ENCODE measurements at regions not wholly inside any gene's neighbourhood (a gene's known extent, or its start where the extent isn't known, plus 50 kb on each side); places are given as distances from the start of the nearest gene placed in this dataset.
"Not testable (repeated sequence)": the region's sequence is repeated elsewhere in the genome, so short reads cannot be mapped to it uniquely, and the experiment has no call there.

GRCh38 chr1:172795741-172796140 is 136.8 kb downstream of the FASLG start:
- in situ Hi-C loops (cut with MboI; ENCODE audit: low sequenced_read_pairs): no loop called here

DNA sequence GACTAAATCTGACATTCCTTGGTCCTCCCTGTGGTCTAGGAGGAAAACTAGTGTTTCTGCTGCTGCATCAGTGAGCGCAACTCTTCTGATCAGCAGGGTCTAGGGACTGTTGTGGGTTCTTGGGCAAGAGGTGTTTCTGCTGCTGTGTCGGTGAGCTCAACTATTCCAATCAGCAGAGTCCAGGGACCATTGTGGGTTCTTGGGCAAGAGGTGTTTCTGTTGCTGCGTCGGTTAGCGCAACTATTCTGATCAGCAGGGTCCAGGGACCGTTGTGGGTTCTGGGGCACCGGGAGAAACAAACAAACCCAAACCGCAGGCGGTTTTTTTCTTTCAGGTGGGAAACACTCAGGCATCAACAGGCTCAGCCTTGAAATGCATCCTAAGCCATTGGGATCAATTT is 140.9 kb downstream of the FASLG start:
- in situ Hi-C loops (cut with MboI; ENCODE audit: low sequenced_read_pairs): not testable (repeated sequence)

DNA sequence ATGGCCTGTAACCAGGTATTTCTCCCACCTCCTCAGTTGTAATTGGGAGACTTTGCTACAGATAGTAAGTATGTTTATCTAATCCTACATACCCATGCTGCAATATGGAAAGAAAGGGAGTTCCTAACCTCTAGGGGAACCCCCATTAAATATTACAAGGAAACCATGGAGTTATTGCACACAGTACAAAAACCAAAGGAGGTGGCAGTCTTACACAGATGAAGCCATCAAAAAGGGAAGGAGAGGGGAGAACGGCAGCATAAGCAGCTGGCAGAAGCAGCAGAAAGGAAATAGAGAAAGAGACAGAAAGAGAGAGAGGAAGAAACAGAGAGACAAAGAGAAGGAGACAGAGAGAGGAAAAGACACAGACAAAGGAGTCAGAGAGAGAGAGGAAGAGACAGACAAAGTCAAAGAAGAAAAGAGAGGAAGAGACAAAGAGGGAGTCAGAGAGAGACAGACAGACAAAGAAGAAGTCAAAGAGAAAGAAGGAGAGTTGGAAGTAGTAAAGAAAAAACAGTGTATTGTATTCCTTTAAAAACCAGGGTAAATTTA is 142.9 kb downstream of the FASLG start:
- in situ Hi-C loops (cut with MboI; ENCODE audit: low sequenced_read_pairs): no loop called here

DNA sequence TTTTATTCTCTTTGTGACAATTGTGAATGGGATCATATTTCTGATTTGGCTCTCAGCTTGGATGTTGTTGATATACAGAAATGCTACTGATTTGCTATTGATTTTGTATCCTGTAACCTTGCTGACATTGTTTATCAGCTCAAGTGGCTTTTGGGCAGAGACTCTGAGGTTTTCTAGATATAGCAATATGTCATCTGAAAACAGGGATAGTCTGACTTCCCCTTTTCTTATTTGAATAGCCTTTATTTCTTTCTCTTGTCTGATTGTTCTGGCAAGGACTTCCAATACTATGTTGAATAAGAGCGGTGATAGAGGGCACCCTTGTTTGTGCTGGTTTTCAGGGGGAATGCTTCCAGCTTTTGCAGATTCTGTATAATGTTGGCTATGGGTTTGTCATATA is 150.8 kb downstream of the FASLG start:
- in situ Hi-C loops (cut with MboI; ENCODE audit: low sequenced_read_pairs): no loop called here

DNA sequence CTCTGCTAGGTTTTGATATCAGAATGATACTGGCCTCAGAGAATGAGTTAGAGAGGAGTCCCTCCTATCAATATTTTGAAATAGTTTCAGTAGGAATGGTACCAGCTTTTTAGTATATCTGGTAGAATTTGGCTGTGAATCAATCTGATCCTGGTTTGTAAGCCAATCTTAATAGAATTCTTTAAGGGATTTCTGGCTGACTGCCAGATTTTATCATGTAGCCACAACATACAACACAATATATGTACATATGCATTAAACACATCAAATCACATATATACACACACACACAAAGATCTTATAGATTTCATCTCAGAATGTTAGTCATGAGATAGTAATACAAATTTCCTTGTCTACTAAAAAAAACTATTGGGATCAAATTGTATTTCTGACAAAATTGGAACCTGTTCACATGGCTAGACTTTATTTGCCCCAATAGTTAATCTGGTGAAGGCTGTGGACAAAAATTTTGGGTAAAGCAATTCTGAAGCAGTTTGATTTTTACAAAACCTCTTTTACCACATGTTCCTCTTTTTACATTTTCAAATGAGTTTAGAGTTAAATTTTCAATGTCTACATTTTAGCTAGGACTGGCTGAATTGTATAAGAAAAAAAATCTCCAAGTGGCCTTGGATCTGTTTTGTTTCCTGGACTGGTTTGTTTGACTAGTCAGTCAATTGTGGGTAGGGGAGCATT is 151.7 kb downstream of the FASLG start:
- in situ Hi-C loops (cut with MboI; ENCODE audit: low sequenced_read_pairs): no loop called here

- in situ Hi-C loops (cut with MboI; ENCODE audit: low sequenced_read_pairs): no loop called here
Observed at GRCh38 chr1:172811694-172812093, 152.8 kb downstream of the FASLG start.

DNA sequence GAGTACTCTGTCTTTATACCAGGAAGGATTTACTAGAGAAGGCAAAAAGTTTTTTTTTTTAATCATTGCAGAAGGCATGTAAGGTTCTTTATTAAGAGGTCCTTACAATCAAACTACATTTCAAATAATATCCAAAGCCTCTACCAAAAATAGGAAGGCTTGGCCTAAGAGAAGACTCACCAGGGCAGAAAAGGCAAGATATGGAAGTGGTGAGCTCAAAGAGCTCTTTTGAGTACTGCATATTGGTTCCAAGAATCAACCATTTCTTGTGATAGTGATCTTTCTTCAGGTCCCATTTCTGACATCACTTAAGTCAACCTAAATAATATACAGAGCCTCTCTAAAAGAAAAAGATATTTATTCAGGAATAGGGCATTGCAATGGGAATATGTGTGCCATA is 153.2 kb downstream of the FASLG start:
- in situ Hi-C loops (cut with MboI; ENCODE audit: low sequenced_read_pairs): no loop called here

GRCh38 chr1:172813330-172813729 is 154.4 kb downstream of the FASLG start:
- in situ Hi-C loops (cut with MboI; ENCODE audit: low sequenced_read_pairs): no loop called here

DNA sequence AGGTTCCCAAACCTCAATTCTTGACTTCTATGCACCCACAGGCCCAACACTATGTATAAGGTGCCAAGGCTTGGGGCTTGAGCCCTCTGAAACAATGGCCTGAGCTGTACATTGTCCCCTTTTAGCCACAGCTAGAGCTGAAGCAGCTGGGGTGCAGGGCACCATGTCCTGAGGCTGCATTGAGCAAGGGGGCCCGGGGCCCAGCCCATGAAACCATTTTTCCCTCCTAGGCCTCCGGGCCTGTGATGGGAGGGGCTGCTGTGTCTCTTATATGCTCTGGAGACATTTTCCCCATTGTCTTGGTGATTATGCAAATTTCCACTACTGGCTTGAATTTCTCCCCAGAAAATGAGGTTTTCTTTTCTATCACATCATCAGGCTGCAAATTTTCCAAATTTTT is 155.5 kb downstream of the FASLG start:
- in situ Hi-C loops (cut with MboI; ENCODE audit: low sequenced_read_pairs): no loop called here

- in situ Hi-C loops (cut with MboI; ENCODE audit: low sequenced_read_pairs): no loop called here
Observed at GRCh38 chr1:172815740-172816139, 156.8 kb downstream of the FASLG start.

DNA sequence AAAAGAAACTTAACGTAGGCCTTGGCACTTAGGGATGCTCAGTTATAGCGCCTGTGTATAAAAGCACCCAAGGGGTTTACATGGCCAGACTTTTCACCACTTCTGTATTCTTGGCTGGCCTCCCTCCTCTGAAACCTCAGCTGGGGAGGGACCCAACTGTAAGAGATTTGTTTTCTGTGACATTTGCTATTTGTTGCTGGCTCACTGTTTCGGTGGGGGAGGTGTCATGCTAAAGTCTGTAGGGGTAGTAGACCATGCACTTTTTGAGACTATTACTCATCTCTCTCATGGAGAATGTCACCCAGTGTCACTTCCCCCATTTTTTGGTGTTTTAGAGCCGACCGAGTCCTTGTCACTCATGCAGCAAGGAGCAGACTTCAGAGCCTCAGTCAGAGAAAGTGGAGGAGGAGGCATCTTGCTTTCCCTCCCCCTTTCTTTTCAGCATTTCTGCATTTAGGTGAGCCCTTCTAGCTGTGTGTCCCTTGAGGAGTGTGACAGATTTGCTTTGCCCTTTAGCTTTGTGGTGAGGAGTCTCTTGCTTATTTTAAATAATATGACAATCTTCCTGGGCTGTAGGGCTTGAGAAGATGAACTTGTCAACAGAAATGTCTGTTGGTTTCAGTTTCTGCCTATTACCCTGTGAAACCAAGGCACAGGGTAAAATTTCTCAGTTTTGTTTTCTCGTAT is 160.1 kb downstream of the FASLG start:
- in situ Hi-C loops (cut with MboI; ENCODE audit: low sequenced_read_pairs): no loop called here

DNA sequence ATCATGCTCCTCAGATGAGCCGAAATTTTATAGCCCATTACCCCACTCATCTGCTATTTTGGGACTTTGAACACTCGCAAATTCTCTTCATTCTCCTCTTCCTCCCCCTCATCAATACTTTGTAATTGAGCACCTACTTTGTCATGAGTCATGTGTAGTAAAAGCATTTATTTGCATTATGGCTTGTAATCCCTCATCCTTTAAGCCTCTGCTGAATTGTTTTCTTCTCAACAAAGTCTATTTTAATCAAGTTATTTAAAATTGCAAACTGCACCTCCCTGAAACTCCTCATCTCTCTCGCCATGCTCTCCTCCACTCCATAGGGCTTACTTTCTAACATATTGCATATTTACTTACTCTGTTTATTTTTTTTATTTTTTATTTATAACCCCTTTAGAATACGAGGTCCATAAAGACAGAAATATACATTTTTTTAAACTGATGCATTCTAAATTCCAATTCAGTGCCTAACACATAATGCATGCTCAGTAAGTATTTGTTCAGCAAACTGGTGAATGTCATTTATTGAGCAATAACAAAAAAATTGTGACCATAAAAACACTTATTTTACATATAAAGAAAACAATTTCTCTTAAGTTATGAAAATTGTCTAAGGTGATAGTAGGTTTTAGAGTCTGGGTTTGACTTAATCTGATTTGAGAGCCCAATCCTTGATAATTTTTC is 161.7 kb downstream of the FASLG start:
- in situ Hi-C loops (cut with MboI; ENCODE audit: low sequenced_read_pairs): no loop called here

GRCh38 chr1:172821609-172822274 is 162.8 kb downstream of the FASLG start:
- in situ Hi-C loops (cut with MboI; ENCODE audit: low sequenced_read_pairs): no loop called here

DNA sequence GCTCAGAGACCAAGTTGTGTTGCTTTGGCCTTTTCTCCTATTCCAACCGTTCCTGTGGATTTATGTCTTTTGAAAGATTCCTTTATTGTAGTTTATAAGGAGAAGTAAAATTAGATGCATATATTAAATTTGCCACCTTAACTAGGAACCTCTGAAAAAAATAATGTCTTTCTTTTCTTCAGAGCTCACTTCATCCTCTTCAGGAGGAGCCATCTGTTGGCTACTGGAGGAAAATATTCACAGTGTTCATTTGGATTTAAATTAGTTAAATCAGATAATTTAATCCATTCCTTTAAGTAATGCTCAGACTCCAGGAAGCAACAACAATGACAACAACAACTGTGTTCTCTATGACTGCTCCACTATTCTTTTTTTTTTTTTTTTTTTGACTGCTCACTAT is 164.0 kb downstream of the FASLG start:
- in situ Hi-C loops (cut with MboI; ENCODE audit: low sequenced_read_pairs): no loop called here

DNA sequence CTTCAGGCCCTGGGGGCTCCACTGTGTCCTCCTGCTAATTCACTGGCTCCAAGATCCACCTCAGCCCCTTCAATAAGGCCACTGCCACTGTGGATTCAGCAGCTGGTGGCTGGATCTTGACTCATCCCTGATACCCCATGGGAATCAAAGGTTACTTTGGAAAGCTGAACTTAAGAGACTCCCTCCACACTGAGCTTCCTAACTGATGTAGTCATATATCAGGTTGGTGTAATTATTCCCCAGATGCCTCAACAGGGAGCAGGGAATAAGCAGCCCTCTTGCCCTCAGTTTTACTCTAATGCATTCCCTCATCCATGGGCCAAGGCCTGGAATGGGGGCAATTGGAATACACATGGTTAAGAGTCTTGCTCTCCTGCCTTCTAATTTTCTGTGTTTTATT is 164.6 kb downstream of the FASLG start:
- in situ Hi-C loops (cut with MboI; ENCODE audit: low sequenced_read_pairs): no loop called here

GRCh38 chr1:172824209-172824608 is 165.3 kb downstream of the FASLG start:
- in situ Hi-C loops (cut with MboI; ENCODE audit: low sequenced_read_pairs): no loop called here

GRCh38 chr1:172826096-172826741 is 167.3 kb downstream of the FASLG start:
- in situ Hi-C loops (cut with MboI; ENCODE audit: low sequenced_read_pairs): no loop called here

DNA sequence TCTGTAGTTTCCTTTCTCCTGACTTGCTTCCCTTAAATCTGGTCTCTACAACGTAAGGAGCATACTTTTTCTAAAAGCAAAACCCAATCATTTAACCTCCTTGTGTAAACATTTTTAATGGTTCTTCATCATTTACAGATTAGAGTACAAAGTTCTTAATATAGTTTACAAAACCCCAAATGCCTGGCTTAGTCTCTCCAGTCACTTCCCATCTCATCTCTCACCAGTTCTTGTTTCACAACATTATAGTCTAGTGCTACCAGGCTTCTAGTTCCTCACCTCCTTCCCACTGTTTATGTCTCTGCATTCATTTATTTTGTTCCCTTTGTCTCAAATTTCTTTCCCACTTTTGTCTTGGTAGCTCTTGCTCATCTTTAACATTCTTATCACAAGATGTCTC is 168.4 kb downstream of the FASLG start:
- in situ Hi-C loops (cut with MboI; ENCODE audit: low sequenced_read_pairs): no loop called here

GRCh38 chr1:172827841-172828240 is 168.9 kb downstream of the FASLG start:
- in situ Hi-C loops (cut with MboI; ENCODE audit: low sequenced_read_pairs): no loop called here

DNA sequence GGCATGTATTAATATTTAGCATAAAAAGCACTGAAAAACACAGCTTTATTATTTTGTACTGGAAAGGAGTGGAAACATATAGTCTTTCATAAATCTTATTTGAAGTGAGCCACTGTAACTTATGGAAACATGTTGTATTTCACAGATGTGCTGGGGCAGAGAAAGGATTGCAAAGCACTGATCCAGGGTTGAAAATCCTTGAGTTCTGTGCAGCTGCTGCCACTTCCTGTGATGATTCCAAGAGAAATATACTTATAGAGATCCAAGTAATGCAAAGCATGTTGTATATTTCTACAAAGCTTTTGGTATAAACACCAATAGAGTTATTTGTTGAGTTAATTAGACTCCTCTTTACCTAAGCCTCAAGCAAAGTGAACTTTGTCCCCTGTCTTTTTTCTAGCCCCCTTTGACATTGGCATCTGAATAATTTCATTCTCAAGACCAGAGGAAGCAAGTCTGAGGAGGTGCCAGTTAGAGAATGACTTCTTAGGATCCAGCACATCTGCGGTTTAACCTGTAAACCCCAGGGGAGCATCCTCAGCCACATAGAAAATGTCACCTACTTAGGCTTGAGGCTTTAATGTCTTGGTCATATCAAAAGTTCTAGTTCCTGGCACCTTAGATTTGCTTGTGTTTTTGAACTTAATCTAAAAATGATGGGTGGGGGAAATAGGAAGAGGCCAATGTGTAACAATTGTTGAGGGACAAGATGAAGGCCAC is 173.3 kb downstream of the FASLG start:
- in situ Hi-C loops (cut with MboI; ENCODE audit: low sequenced_read_pairs): no loop called here
